ENCODE measurements at regions not wholly inside any gene's neighbourhood (a gene's known extent, or its start where the extent isn't known, plus 50 kb on each side); places are given as distances from the start of the nearest gene placed in this dataset.

DNA sequence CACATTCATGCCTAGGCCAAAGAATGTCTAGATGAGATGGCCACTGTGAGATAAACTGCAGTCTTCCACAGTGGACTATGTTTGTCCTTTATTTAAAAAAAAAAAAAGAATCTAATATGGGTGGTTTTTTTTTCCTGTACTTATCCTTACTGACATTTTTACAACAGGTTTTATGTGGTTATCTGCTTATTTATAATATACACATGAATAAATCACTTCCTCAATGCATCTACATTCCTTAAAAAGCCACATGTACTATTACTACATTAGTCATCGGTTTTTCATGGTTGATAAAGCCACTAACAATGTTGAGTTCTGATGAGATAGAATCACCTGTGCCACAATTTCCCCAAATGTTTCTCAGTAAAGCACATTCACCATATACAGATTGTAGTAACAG lies 341.3 kb upstream of the THBS1 start:
- in situ Hi-C loops (cut with HindIII; ENCODE audit: low pct_unique_long_range_greater_than_20kb, low sequenced_read_pairs), result no loop called here

GRCh38 chr15:39242345-39242744 lies 338.5 kb upstream of the THBS1 start:
- no peaks in the 10 kb centered on the region for H3K36me3 ChIP-seq (ENCODE audit: control insufficient read depth, insufficient read depth, low read length)
- no peak for DNase-seq (ENCODE audit: low read depth, low spot score)
- no peak overlapping the region for H3K4me3 ChIP-seq (ENCODE audit: low read depth in 2 of 2, low read length in 2 of 2)
- ChIA-PET CTCF (no interaction called here), POLR2A (no interaction called here)
- TF ChIP-seq SIN3A (IDR thresholded peaks at IDR 0.05; ENCODE audit: borderline replicate concordance, insufficient read depth, low read depth, low read length), result no peak
- no peak for TF ChIP-seq REST (IDR thresholded peaks at IDR 0.05; ENCODE audit: insufficient read depth in 1 of 2, low read depth in 2 of 2, low read length in 1 of 2)
- no peak for TF ChIP-seq CTCF (IDR thresholded peaks at IDR 0.05)
- TF ChIP-seq TCF7L2 (IDR thresholded peaks at IDR 0.05; ENCODE audit: low read depth, low read length), result no peak
- TF ChIP-seq POLR2AphosphoS5 (IDR thresholded peaks at IDR 0.05; ENCODE audit: low read depth, low read length), result no peak
- no peaks in the 10 kb centered on the region for H3K27me3 ChIP-seq (ENCODE audit: control insufficient read depth, insufficient read depth, low read length)
- no peak for ATAC-seq
- H3K9me3 ChIP-seq (ENCODE audit: control insufficient read depth, insufficient read depth, low read depth, low read length), result no peaks in the 10 kb centered on the region; the same call in 1 of the 2 replicates
- in situ Hi-C loops (cut with HindIII; ENCODE audit: low pct_unique_long_range_greater_than_20kb, low sequenced_read_pairs) (no loop called here), intact Hi-C loops (cut with micrococcal nuclease; ENCODE audit: unreplicated experiment) (no loop called here)
- H3K27ac ChIP-seq (ENCODE audit: low read length), result no peak overlapping the region
- BruUV-seq (replicated peaks), result no TSS peak
- no peaks in the 10 kb centered on the region for H3K4me1 ChIP-seq (ENCODE audit: control insufficient read depth, insufficient read depth, low read length)

More for the DNA sequence above, 341.3 kb upstream of the THBS1 start:
- no peak overlapping the region for H3K27ac ChIP-seq (ENCODE audit: low read length)
- BruUV-seq (replicated peaks), result no TSS peak
- H3K4me1 ChIP-seq (ENCODE audit: control insufficient read depth, insufficient read depth, low read length), result no peaks in the 10 kb centered on the region
- H3K36me3 ChIP-seq (ENCODE audit: control insufficient read depth, insufficient read depth, low read length), result no peaks in the 10 kb centered on the region
- no peak overlapping the region for H3K4me3 ChIP-seq (ENCODE audit: low read depth in 2 of 2, low read length in 2 of 2)
- ChIA-PET POLR2A (no interaction called here), CTCF (no interaction called here)
- intact Hi-C loops (cut with micrococcal nuclease; ENCODE audit: unreplicated experiment), result no loop called here
- no peaks in the 10 kb centered on the region for H3K9me3 ChIP-seq (ENCODE audit: control insufficient read depth, insufficient read depth, low read depth, low read length)
- TF ChIP-seq CTCF (IDR thresholded peaks at IDR 0.05), result no peak
- TF ChIP-seq REST (IDR thresholded peaks at IDR 0.05; ENCODE audit: insufficient read depth in 1 of 2, low read depth in 2 of 2, low read length in 1 of 2), result no peak
- no peak for TF ChIP-seq SIN3A (IDR thresholded peaks at IDR 0.05; ENCODE audit: borderline replicate concordance, insufficient read depth, low read depth, low read length)
- TF ChIP-seq POLR2AphosphoS5 (IDR thresholded peaks at IDR 0.05; ENCODE audit: low read depth, low read length), result no peak
- no peak for TF ChIP-seq TCF7L2 (IDR thresholded peaks at IDR 0.05; ENCODE audit: low read depth, low read length)
- H3K27me3 ChIP-seq (ENCODE audit: control insufficient read depth, insufficient read depth, low read length), result no peaks in the 10 kb centered on the region
- DNase-seq (ENCODE audit: low read depth, low spot score) (no peak), ATAC-seq (no peak)

Measured in Panc1 (cell line).